HepG2 (cell line): ENCODE measurements at regions not wholly inside any gene's neighbourhood (a gene's known extent, or its start where the extent isn't known, plus 50 kb on each side); places are given as distances from the start of the nearest gene placed in this dataset.

Experiments used
- ATAC-seq: fragments of 200-7000 bp; cut with Tn5 transposase; 3 replicates; pipeline ENCODE4 v1.9.1; 2020; ENCODE audit warnings: mild to moderate bottlenecking, moderate library complexity
- BruUV-seq: library from RNA; stranded (reverse); fragments of 400-500 nt; replicated peaks from 2 replicates; lab custom pipeline; 2021; lab: Mats Ljungman, UMichigan
- CTCF ChIA-PET: fragments of 300-600 bp; formaldehyde crosslinking; extraction: SDS; loops from one replicate; lab custom pipeline; 2021; ENCODE audit warnings: low total read pairs, inconsistent platforms, low intra/inter-chr PET ratio; lab: Yijun Ruan, JAX
- POLR2A ChIA-PET: fragments of 350-600 bp; sonication (Branson Sonifier 250); formaldehyde crosslinking; loops from one replicate; lab custom pipeline; 2020; ENCODE audit warnings: antibody characterized with exemption, inconsistent platforms; lab: Yijun Ruan, JAX
- DNase-seq: peaks from one replicate; pipeline ENCODE4 v3.0.0-alpha.2; 2015; ENCODE audit warnings: low spot score
- FAIRE-seq: peaks from 3 replicates; lab custom pipeline; 2011; peaks lifted over from hg19 to GRCh38; lab: Jason Lieb, UNC
- H2AFZ ChIP-seq: one replicate; pipeline ENCODE4 v1.6.1; 2011; ENCODE audit warnings: low read length, inconsistent platforms
- H3K27ac ChIP-seq: fragments of 300-600 bp; 3 replicates; pipeline ENCODE4 v1.8.0; 2011; ENCODE audit warnings: mixed run types, mild to moderate bottlenecking, mixed read lengths, low read length, inconsistent platforms; ENCODE audit not compliant: insufficient read depth; ENCODE audit errors: extremely low read length
- H3K27me3 ChIP-seq, 2 experiments: fragments of 200-600 bp in 1 of 2; 2 replicates in 1 of 2; 3 replicates in 1 of 2; pipeline versions ENCODE4 v1.6.0 to v1.8.0; 2011; ENCODE audit warnings: low read length in 2 of 2, mild to moderate bottlenecking in 2 of 2, moderate library complexity in 2 of 2, inconsistent platforms in 1 of 2; ENCODE audit not compliant: insufficient read depth in 2 of 2, control insufficient read depth in 1 of 2
- H3K36me3 ChIP-seq, 2 experiments: fragments of 200-600 bp in 1 of 2; replicated peaks in 1 of 2; 2 replicates in 1 of 2; 3 replicates in 1 of 2; pipeline versions ENCODE4 v1.5.1 to v1.8.0; 2011; ENCODE audit warnings: low read length in 2 of 2, inconsistent platforms in 1 of 2; ENCODE audit not compliant: insufficient read depth in 2 of 2, control insufficient read depth in 1 of 2
- H3K4me1 ChIP-seq: 2 replicates; pipeline ENCODE4 v1.5.1; 2012; ENCODE audit warnings: low read length, inconsistent platforms; ENCODE audit not compliant: insufficient read depth
- H3K4me2 ChIP-seq: 2 replicates; pipeline ENCODE4 v1.6.0; 2011; ENCODE audit warnings: low read depth, low read length, inconsistent platforms
- H3K4me3 ChIP-seq, 3 experiments: fragments of 200-600 bp in 1 of 3; sonication (generic), shearing (Covaris generic) in 1 of 3; replicated peaks in 1 of 3; 2 replicates each; pipeline ENCODE4 v1.5.1; 2011 to 2016; ENCODE audit warnings: low read length in 3 of 3, inconsistent platforms in 2 of 3, low read depth in 2 of 3, mild to moderate bottlenecking in 2 of 3, control low read depth in 1 of 3, mixed read lengths in 1 of 3; ENCODE audit not compliant: insufficient read depth in 1 of 3
- H3K79me2 ChIP-seq: one replicate; pipeline ENCODE4 v1.6.1; 2011; ENCODE audit warnings: low read length, inconsistent platforms; ENCODE audit not compliant: insufficient read depth
- H3K9ac ChIP-seq: 2 replicates; pipeline ENCODE4 v1.6.0; 2011; ENCODE audit warnings: mild to moderate bottlenecking, low read depth, low read length, inconsistent platforms; ENCODE audit not compliant: insufficient read depth
- H3K9me3 ChIP-seq: 2 replicates; pipeline ENCODE4 v1.5.1; 2012; ENCODE audit warnings: mild to moderate bottlenecking, low read length
- H4K20me1 ChIP-seq: 2 replicates; pipeline ENCODE4 v1.6.0; 2011; ENCODE audit warnings: inconsistent platforms, mild to moderate bottlenecking, low read length, moderate library complexity; ENCODE audit not compliant: insufficient read depth
- CREM ChIP-seq, 2 experiments: sonication (generic) in 1 of 2; formaldehyde crosslinking in 1 of 2; IDR thresholded peaks; 2 replicates each; pipeline versions ENCODE4 v1.4.0 to v1.6.1; 2016 to 2020; ENCODE audit warnings: antibody characterized with exemption in 1 of 2, mild to moderate bottlenecking in 1 of 2, missing genetic modification reagents in 1 of 2
- CSRNP2 ChIP-seq: sonication (generic); formaldehyde crosslinking; conservative IDR thresholded peaks from 2 replicates; pipeline ENCODE4 v1.8.0; 2022; ENCODE audit warnings: low read depth, missing genetic modification reagents
- HDAC1 ChIP-seq: sonication (generic); formaldehyde crosslinking; IDR thresholded peaks from 2 replicates; pipeline ENCODE4 v1.5.1; 2020; ENCODE audit warnings: mild to moderate bottlenecking, missing genetic modification reagents
- ISX ChIP-seq: sonication (generic); formaldehyde crosslinking; conservative IDR thresholded peaks from 2 replicates; pipeline ENCODE4 v1.5.0; 2020; ENCODE audit warnings: missing genetic modification reagents
- MED8 ChIP-seq: sonication (generic); formaldehyde crosslinking; IDR thresholded peaks from 2 replicates; pipeline ENCODE4 v1.8.1; 2023; ENCODE audit warnings: mild to moderate bottlenecking, missing genetic modification reagents; ENCODE audit not compliant: insufficient replicate concordance
- POGZ ChIP-seq: sonication (generic); formaldehyde crosslinking; IDR thresholded peaks from 2 replicates; pipeline ENCODE4 v1.4.0; 2020; ENCODE audit warnings: mild to moderate bottlenecking, missing genetic modification reagents
- SMARCC2 ChIP-seq: fragments of 450-650 bp; IDR thresholded peaks from 2 replicates; pipeline ENCODE4 v1.6.1; 2017; ENCODE audit warnings: antibody characterized with exemption, mild to moderate bottlenecking
- SNAPC2 ChIP-seq: sonication (generic); formaldehyde crosslinking; IDR thresholded peaks from 2 replicates; pipeline ENCODE4 v1.8.1; 2022; ENCODE audit warnings: mild to moderate bottlenecking, missing genetic modification reagents
- SP4 ChIP-seq: sonication (generic); formaldehyde crosslinking; IDR thresholded peaks from 2 replicates; pipeline ENCODE4 v1.8.1; 2023; ENCODE audit warnings: mild to moderate bottlenecking, missing genetic modification reagents
- SP5 ChIP-seq: IDR thresholded peaks from 2 replicates; pipeline ENCODE4 v1.6.1; 2016; ENCODE audit warnings: low read depth, borderline replicate concordance
- THAP9 ChIP-seq: sonication (generic); formaldehyde crosslinking; IDR thresholded peaks from 2 replicates; pipeline ENCODE4; 2020; ENCODE audit warnings: missing genetic modification reagents, mild to moderate bottlenecking, borderline replicate concordance
- ZFP62 ChIP-seq: sonication (generic); formaldehyde crosslinking; IDR thresholded peaks from 2 replicates; pipeline ENCODE4 v1.4.0; 2020; ENCODE audit warnings: missing genetic modification reagents
- ZNF235 ChIP-seq: sonication (generic); formaldehyde crosslinking; IDR thresholded peaks from 2 replicates; pipeline ENCODE4 v1.8.1; 2023; ENCODE audit warnings: mild to moderate bottlenecking, missing genetic modification reagents, borderline replicate concordance
- ZNF614 ChIP-seq: IDR thresholded peaks from 2 replicates; pipeline ENCODE4 v1.6.1; 2018; ENCODE audit warnings: missing biosample characterization, missing genetic modification reagents, inconsistent platforms, borderline replicate concordance
- ZNF850 ChIP-seq: sonication (generic); formaldehyde crosslinking; conservative IDR thresholded peaks from 2 replicates; pipeline ENCODE4 v1.9.0; 2021; ENCODE audit warnings: mild to moderate bottlenecking, missing genetic modification reagents
- in situ Hi-C: cut with HindIII; loops from 2 replicates; pipeline ENCODE4 v1.10.0; 2017; ENCODE audit warnings: low pct_unique_long_range_greater_than_20kb; ENCODE audit not compliant: extremely low pct_ligation_motif_present
- intact Hi-C: fragments of 100-400 bp; cut with micrococcal nuclease; formaldehyde crosslinking; loops from one replicate; pipeline ENCODE4 v1.10.0; 2022; ENCODE audit not compliant: unreplicated experiment

- DNase-seq, result no peak
- CTCF ChIA-PET, result no interaction called here
- no peaks in the 10 kb centered on the region for H3K79me2 ChIP-seq
- BruUV-seq, result no TSS peak
- H3K9me3 ChIP-seq, result peaks cover 9% of the 10 kb centered on the region; the same call in 1 of the 2 replicates
- FAIRE-seq, result no peak
- ATAC-seq, result no peak
- POLR2A ChIA-PET, result no interaction called here
- H4K20me1 ChIP-seq, result no peaks in the 10 kb centered on the region
- no peak overlapping the region for H3K9ac ChIP-seq
- intact Hi-C loops (no loop called here), in situ Hi-C loops (no loop called here)
- H3K4me1 ChIP-seq, result no peaks in the 10 kb centered on the region
- H3K27me3 ChIP-seq, result no peaks in the 10 kb centered on the region
- no peak overlapping the region for H3K4me2 ChIP-seq
- no peak overlapping the region for H2AFZ ChIP-seq
- no peaks in the 10 kb centered on the region for H3K36me3 ChIP-seq
- no peak overlapping the region for H3K4me3 ChIP-seq
- no peak overlapping the region for H3K27ac ChIP-seq
- no peak for TF ChIP-seq ZNF235 (CRISPR knock-in tag)
- TF ChIP-seq THAP9 (CRISPR knock-in tag), result no peak
- TF ChIP-seq ZFP62 (CRISPR knock-in tag), result no peak
- TF ChIP-seq HDAC1 (CRISPR knock-in tag), result no peak
- no peak for TF ChIP-seq ZNF850
- TF ChIP-seq CREM (IDR thresholded peaks at IDR 0.05), result no peak
- no peak for TF ChIP-seq CREM (CRISPR knock-in tag; IDR thresholded peaks at IDR 0.05)
- no peak for TF ChIP-seq ZNF614
- TF ChIP-seq ISX (CRISPR knock-in tag), result no peak
- TF ChIP-seq SP5, result no peak
- no peak for TF ChIP-seq POGZ (CRISPR knock-in tag)
- no peak for TF ChIP-seq SNAPC2 (CRISPR knock-in tag)
- no peak for TF ChIP-seq SMARCC2
- no peak for TF ChIP-seq MED8 (CRISPR knock-in tag)
- no peak for TF ChIP-seq SP4 (CRISPR knock-in tag)
- no peak for TF ChIP-seq CSRNP2
Measured at GRCh38 chr18:61148322-61148721, 184.9 kb upstream of the CDH20 start.
